ENCODE measurements at regions not wholly inside any gene's neighbourhood (a gene's known extent, or its start where the extent isn't known, plus 50 kb on each side); places are given as distances from the start of the nearest gene placed in this dataset.

- no peak for ATAC-seq
- H3K27me3 Mint-ChIP-seq = no peaks in the 10 kb centered on the region
These were observed 353.9 kb downstream of the NSUN3 start for GRCh38 chr3:94416768-94417167.

GRCh38 chr3:94417963-94418455, 355.1 kb downstream of the NSUN3 start:
- Mint-ChIP-seq H3K9me3 (peaks cover 31% of the 10 kb centered on the region), H3K4me3 (no peak overlapping the region), H3K4me1 (ENCODE audit: low read depth in 2 of 2) (no peaks in the 10 kb centered on the region), H3K36me3 (no peaks in the 10 kb centered on the region), H3K27me3 (no peaks in the 10 kb centered on the region), H3K27ac (no peak overlapping the region)
- DNase-seq (ENCODE audit: low spot score) (no peak), ATAC-seq (no peak)

More at GRCh38 chr3:94416768-94417167, 353.9 kb downstream of the NSUN3 start:
- no peak overlapping the region for H3K27ac Mint-ChIP-seq
- H3K36me3 Mint-ChIP-seq = no peaks in the 10 kb centered on the region
- H3K4me3 Mint-ChIP-seq = no peak overlapping the region
- DNase-seq (ENCODE audit: low spot score) = no peak
- H3K4me1 Mint-ChIP-seq (ENCODE audit: low read depth in 2 of 2) = no peaks in the 10 kb centered on the region
- H3K9me3 Mint-ChIP-seq = peaks cover 25% of the 10 kb centered on the region

- ATAC-seq (no peak), DNase-seq (ENCODE audit: low spot score) (no peak)
- Mint-ChIP-seq H3K4me1 (ENCODE audit: low read depth in 2 of 2) (no peaks in the 10 kb centered on the region), H3K4me3 (no peak overlapping the region), H3K27me3 (no peaks in the 10 kb centered on the region), H3K27ac (no peak overlapping the region), H3K9me3 (peaks cover 39% of the 10 kb centered on the region), H3K36me3 (no peaks in the 10 kb centered on the region)
These were observed 358.1 kb downstream of the NSUN3 start for GRCh38 chr3:94420931-94421330.

- H3K4me3 Mint-ChIP-seq = no peak overlapping the region
- no peak for DNase-seq (ENCODE audit: low spot score)
- peaks cover 5% of the 10 kb centered on the region for H3K36me3 Mint-ChIP-seq
- H3K27ac Mint-ChIP-seq = no peak overlapping the region
- H3K9me3 Mint-ChIP-seq = peaks cover 27% of the 10 kb centered on the region
- ATAC-seq = no peak
- H3K27me3 Mint-ChIP-seq = no peaks in the 10 kb centered on the region
- H3K4me1 Mint-ChIP-seq (ENCODE audit: low read depth in 2 of 2) = no peaks in the 10 kb centered on the region
These were observed 360.7 kb downstream of the NSUN3 start for GRCh38 chr3:94423578-94423977.

GRCh38 chr3:94429517-94429916, 366.7 kb downstream of the NSUN3 start:
- ATAC-seq (no peak), DNase-seq (ENCODE audit: low spot score) (no peak)
- no peak overlapping the region for H3K4me3 Mint-ChIP-seq
- H3K4me1 Mint-ChIP-seq (ENCODE audit: low read depth in 2 of 2) = no peaks in the 10 kb centered on the region
- peaks cover 5% of the 10 kb centered on the region for H3K36me3 Mint-ChIP-seq
- peaks cover 3% of the 10 kb centered on the region for H3K9me3 Mint-ChIP-seq
- no peaks in the 10 kb centered on the region for H3K27me3 Mint-ChIP-seq
- no peak overlapping the region for H3K27ac Mint-ChIP-seq

- DNase-seq (ENCODE audit: low spot score) (no peak), ATAC-seq (no peak)
- Mint-ChIP-seq H3K27me3 (no peaks in the 10 kb centered on the region), H3K27ac (no peak overlapping the region), H3K4me3 (no peak overlapping the region), H3K36me3 (peaks cover 5% of the 10 kb centered on the region), H3K9me3 (peaks cover 3% of the 10 kb centered on the region), H3K4me1 (ENCODE audit: low read depth in 2 of 2) (no peaks in the 10 kb centered on the region)
These were observed 369.2 kb downstream of the NSUN3 start for GRCh38 chr3:94431876-94432570.

GRCh38 chr3:94433811-94434210, 370.9 kb downstream of the NSUN3 start:
- Mint-ChIP-seq H3K27me3 (no peaks in the 10 kb centered on the region), H3K4me3 (no peak overlapping the region), H3K9me3 (peaks cover 10% of the 10 kb centered on the region), H3K4me1 (ENCODE audit: low read depth in 2 of 2) (no peaks in the 10 kb centered on the region), H3K27ac (no peak overlapping the region), H3K36me3 (peaks cover 6% of the 10 kb centered on the region)
- ATAC-seq (no peak), DNase-seq (ENCODE audit: low spot score) (no peak)

GRCh38 chr3:94440767-94441493, 378.1 kb downstream of the NSUN3 start:
- no peak for ATAC-seq
- no peaks in the 10 kb centered on the region for H3K4me1 Mint-ChIP-seq (ENCODE audit: low read depth in 2 of 2)
- no peaks in the 10 kb centered on the region for H3K27me3 Mint-ChIP-seq
- H3K9me3 Mint-ChIP-seq = peaks cover 11% of the 10 kb centered on the region
- DNase-seq (ENCODE audit: low spot score) = no peak
- H3K27ac Mint-ChIP-seq = no peak overlapping the region
- no peak overlapping the region for H3K4me3 Mint-ChIP-seq
- H3K36me3 Mint-ChIP-seq = peaks cover 6% of the 10 kb centered on the region

GRCh38 chr3:94441494-94441847, 378.6 kb downstream of the NSUN3 start:
- no peaks in the 10 kb centered on the region for H3K4me1 Mint-ChIP-seq (ENCODE audit: low read depth in 2 of 2)
- no peak overlapping the region for H3K4me3 Mint-ChIP-seq
- no peak for DNase-seq (ENCODE audit: low spot score)
- no peaks in the 10 kb centered on the region for H3K27me3 Mint-ChIP-seq
- H3K36me3 Mint-ChIP-seq = peaks cover 6% of the 10 kb centered on the region
- H3K27ac Mint-ChIP-seq = no peak overlapping the region
- ATAC-seq = no peak
- H3K9me3 Mint-ChIP-seq = peaks cover 11% of the 10 kb centered on the region

- H3K9me3 Mint-ChIP-seq = peaks cover 12% of the 10 kb centered on the region
- DNase-seq (ENCODE audit: low spot score) = no peak
- no peak for ATAC-seq
- H3K27ac Mint-ChIP-seq = no peak overlapping the region
- H3K36me3 Mint-ChIP-seq = no peaks in the 10 kb centered on the region
- H3K4me1 Mint-ChIP-seq (ENCODE audit: low read depth in 2 of 2) = no peaks in the 10 kb centered on the region
- H3K27me3 Mint-ChIP-seq = no peaks in the 10 kb centered on the region
- no peak overlapping the region for H3K4me3 Mint-ChIP-seq
These were observed 391.0 kb downstream of the NSUN3 start for GRCh38 chr3:94453864-94454263.

GRCh38 chr3:94459167-94459566, 396.3 kb downstream of the NSUN3 start:
- Mint-ChIP-seq H3K4me1 (ENCODE audit: low read depth in 2 of 2) (no peaks in the 10 kb centered on the region), H3K27me3 (no peaks in the 10 kb centered on the region), H3K9me3 (peaks cover 16% of the 10 kb centered on the region), H3K27ac (no peak overlapping the region), H3K4me3 (no peak overlapping the region), H3K36me3 (no peaks in the 10 kb centered on the region)
- ATAC-seq (no peak), DNase-seq (ENCODE audit: low spot score) (no peak)

GRCh38 chr3:94460931-94461330, 398.1 kb downstream of the NSUN3 start:
- DNase-seq (ENCODE audit: low spot score) (no peak), ATAC-seq (no peak)
- Mint-ChIP-seq H3K27me3 (no peaks in the 10 kb centered on the region), H3K36me3 (no peaks in the 10 kb centered on the region), H3K4me3 (no peak overlapping the region), H3K9me3 (peaks cover 21% of the 10 kb centered on the region), H3K4me1 (ENCODE audit: low read depth in 2 of 2) (no peaks in the 10 kb centered on the region), H3K27ac (no peak overlapping the region)

GRCh38 chr3:94462931-94463330, 400.1 kb downstream of the NSUN3 start:
- no peaks in the 10 kb centered on the region for H3K4me1 Mint-ChIP-seq (ENCODE audit: low read depth in 2 of 2)
- ATAC-seq = no peak
- H3K4me3 Mint-ChIP-seq = no peak overlapping the region
- H3K27me3 Mint-ChIP-seq = no peaks in the 10 kb centered on the region
- H3K27ac Mint-ChIP-seq = no peak overlapping the region
- DNase-seq (ENCODE audit: low spot score) = no peak
- H3K9me3 Mint-ChIP-seq = peaks cover 20% of the 10 kb centered on the region
- H3K36me3 Mint-ChIP-seq = no peaks in the 10 kb centered on the region

GRCh38 chr3:94472511-94472910, 409.6 kb downstream of the NSUN3 start:
- H3K9me3 Mint-ChIP-seq = peaks cover 10% of the 10 kb centered on the region
- H3K27me3 Mint-ChIP-seq = no peaks in the 10 kb centered on the region
- no peaks in the 10 kb centered on the region for H3K4me1 Mint-ChIP-seq (ENCODE audit: low read depth in 2 of 2)
- H3K27ac Mint-ChIP-seq = no peak overlapping the region
- no peak overlapping the region for H3K4me3 Mint-ChIP-seq
- no peak for ATAC-seq
- H3K36me3 Mint-ChIP-seq = peaks cover 4% of the 10 kb centered on the region
- no peak for DNase-seq (ENCODE audit: low spot score)
